HCT116 (cell line): ENCODE measurements at regions not wholly inside any gene's neighbourhood (a gene's known extent, or its start where the extent isn't known, plus 50 kb on each side); places are given as distances from the start of the nearest gene placed in this dataset.

Source experiments
- EZH2 ChIP-seq: fragments of 200-600 bp; sonication (generic); IDR thresholded peaks from 2 replicates; pipeline ENCODE4 v1.6.1; 2017; ENCODE audit warnings: antibody characterized with exemption, mixed run types
- EZH2phosphoT487 ChIP-seq: fragments of 200-600 bp; IDR thresholded peaks from 2 replicates; pipeline ENCODE4 v1.6.1; 2018; ENCODE audit warnings: antibody characterized with exemption, borderline replicate concordance
- POLR2A ChIP-seq: IDR thresholded peaks from 2 replicates; pipeline ENCODE4 v1.7.0; 2011; ENCODE audit warnings: borderline replicate concordance; ENCODE audit not compliant: insufficient read depth, insufficient read length; ENCODE audit errors: extremely low read depth
- TF ChIP-seq, protein P1 (sequence below), 3 experiments: fragments of 200-600 bp in 1 of 3; sonication (generic) in 1 of 3; IDR thresholded peaks in 2 of 3; conservative IDR thresholded peaks in 1 of 3; 2 replicates each; pipeline ENCODE4 v1.5.1; 2012 to 2017; ENCODE audit warnings: low read depth in 2 of 3, low read length in 2 of 3, antibody characterized with exemption in 1 of 3, borderline replicate concordance in 1 of 3, control low read depth in 1 of 3, mild to moderate bottlenecking in 1 of 3, mixed read lengths in 1 of 3, mixed run types in 1 of 3, moderate library complexity in 1 of 3; ENCODE audit not compliant: insufficient read depth in 1 of 3
- TF ChIP-seq, protein P2 (sequence below): IDR thresholded peaks from 2 replicates; pipeline ENCODE4 v1.6.1; 2012
- TF ChIP-seq, protein P3 (sequence below): IDR thresholded peaks from 2 replicates; pipeline ENCODE4 v1.6.1; 2012; ENCODE audit warnings: low read depth

DNA sequence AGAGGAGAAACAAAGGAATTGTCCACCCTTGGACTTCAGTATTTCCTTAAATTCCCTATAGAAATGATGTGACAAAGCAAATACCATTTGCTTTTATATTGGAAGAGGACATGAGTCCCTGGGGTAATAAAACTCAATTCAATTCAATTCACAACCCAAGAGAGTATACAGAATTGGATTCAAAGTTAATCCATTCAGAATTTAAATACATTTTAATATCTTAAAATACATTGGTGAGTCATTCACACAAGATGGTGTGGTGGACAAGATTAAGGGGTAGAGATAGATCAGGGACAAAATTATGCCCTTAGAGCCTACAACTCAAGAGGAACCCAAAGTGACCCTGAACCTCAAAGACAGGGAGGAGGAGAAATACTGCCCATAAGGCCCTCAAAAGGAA is 495.0 kb upstream of the TMPO start:
- TF ChIP-seq POLR2A, result no peak
- TF ChIP-seq EZH2phosphoT487, result no peak
- no peak for TF ChIP-seq EZH2
- TF ChIP-seq, protein P1, sequence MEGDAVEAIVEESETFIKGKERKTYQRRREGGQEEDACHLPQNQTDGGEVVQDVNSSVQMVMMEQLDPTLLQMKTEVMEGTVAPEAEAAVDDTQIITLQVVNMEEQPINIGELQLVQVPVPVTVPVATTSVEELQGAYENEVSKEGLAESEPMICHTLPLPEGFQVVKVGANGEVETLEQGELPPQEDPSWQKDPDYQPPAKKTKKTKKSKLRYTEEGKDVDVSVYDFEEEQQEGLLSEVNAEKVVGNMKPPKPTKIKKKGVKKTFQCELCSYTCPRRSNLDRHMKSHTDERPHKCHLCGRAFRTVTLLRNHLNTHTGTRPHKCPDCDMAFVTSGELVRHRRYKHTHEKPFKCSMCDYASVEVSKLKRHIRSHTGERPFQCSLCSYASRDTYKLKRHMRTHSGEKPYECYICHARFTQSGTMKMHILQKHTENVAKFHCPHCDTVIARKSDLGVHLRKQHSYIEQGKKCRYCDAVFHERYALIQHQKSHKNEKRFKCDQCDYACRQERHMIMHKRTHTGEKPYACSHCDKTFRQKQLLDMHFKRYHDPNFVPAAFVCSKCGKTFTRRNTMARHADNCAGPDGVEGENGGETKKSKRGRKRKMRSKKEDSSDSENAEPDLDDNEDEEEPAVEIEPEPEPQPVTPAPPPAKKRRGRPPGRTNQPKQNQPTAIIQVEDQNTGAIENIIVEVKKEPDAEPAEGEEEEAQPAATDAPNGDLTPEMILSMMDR (IDR thresholded peaks at IDR 0.05 in 2 of 3, conservative IDR thresholded peaks at IDR 0.05 in 1 of 3; ENCODE audit: borderline replicate concordance in 1 of 3, insufficient read depth in 1 of 3, low read depth in 2 of 3, low read length in 2 of 3), result no peak
- TF ChIP-seq, protein P2, sequence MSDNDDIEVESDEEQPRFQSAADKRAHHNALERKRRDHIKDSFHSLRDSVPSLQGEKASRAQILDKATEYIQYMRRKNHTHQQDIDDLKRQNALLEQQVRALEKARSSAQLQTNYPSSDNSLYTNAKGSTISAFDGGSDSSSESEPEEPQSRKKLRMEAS, result no peak
- TF ChIP-seq, protein P3, sequence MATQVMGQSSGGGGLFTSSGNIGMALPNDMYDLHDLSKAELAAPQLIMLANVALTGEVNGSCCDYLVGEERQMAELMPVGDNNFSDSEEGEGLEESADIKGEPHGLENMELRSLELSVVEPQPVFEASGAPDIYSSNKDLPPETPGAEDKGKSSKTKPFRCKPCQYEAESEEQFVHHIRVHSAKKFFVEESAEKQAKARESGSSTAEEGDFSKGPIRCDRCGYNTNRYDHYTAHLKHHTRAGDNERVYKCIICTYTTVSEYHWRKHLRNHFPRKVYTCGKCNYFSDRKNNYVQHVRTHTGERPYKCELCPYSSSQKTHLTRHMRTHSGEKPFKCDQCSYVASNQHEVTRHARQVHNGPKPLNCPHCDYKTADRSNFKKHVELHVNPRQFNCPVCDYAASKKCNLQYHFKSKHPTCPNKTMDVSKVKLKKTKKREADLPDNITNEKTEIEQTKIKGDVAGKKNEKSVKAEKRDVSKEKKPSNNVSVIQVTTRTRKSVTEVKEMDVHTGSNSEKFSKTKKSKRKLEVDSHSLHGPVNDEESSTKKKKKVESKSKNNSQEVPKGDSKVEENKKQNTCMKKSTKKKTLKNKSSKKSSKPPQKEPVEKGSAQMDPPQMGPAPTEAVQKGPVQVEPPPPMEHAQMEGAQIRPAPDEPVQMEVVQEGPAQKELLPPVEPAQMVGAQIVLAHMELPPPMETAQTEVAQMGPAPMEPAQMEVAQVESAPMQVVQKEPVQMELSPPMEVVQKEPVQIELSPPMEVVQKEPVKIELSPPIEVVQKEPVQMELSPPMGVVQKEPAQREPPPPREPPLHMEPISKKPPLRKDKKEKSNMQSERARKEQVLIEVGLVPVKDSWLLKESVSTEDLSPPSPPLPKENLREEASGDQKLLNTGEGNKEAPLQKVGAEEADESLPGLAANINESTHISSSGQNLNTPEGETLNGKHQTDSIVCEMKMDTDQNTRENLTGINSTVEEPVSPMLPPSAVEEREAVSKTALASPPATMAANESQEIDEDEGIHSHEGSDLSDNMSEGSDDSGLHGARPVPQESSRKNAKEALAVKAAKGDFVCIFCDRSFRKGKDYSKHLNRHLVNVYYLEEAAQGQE, result no peak
